ENCODE measurements at regions not wholly inside any gene's neighbourhood (a gene's known extent, or its start where the extent isn't known, plus 50 kb on each side); places are given as distances from the start of the nearest gene placed in this dataset.

DNA sequence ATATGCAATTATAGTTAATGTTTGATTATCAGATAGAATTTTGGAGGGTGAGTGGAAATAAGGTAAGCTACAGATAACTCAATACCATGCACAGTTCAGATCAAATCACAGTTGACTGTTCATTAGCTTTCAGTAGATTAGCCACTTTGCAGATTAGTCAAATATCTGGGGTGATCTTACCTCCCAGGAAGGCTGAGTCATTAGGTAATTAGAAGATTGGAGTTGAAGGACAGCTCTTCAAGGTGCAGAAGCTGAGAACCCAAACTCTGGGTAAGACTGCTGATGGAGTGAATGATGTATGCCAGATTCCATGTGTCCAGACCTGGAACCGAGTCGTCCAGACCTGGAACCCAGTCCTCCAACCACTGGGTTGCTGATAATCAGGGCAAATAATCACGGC, 262.8 kb upstream of the UBE2E3 start:
- Histone ChIP-seq H3K9me2 (ENCODE audit: insufficient read depth, low read length) (no peaks in the 10 kb centered on the region), H3K9me3 (ENCODE audit: low read length) (no peaks in the 10 kb centered on the region), H3K79me2 (replicated peaks; ENCODE audit: insufficient read depth, low read length) (no peaks in the 10 kb centered on the region), H4K20me1 (ENCODE audit: insufficient read depth) (no peaks in the 10 kb centered on the region), H3K36me3 (ENCODE audit: insufficient read depth, low read length) (no peaks in the 10 kb centered on the region), H3K9ac (ENCODE audit: low read length) (no peak overlapping the region), H3K4me3 (ENCODE audit: low read length) (no peak overlapping the region), H2AFZ (ENCODE audit: low read depth, low read length) (no peak overlapping the region), H3K27me3 (ENCODE audit: insufficient read depth, low read depth, low read length) (no peaks in the 10 kb centered on the region), H3K27ac (ENCODE audit: low read length) (no peak overlapping the region), H3F3A (ENCODE audit: insufficient read depth, low read length, poor library complexity, severe bottlenecking) (no peaks in the 10 kb centered on the region), H3K4me2 (ENCODE audit: low read length) (no peak overlapping the region)
- no peak for TF ChIP-seq MXI1 (conservative IDR thresholded peaks at IDR 0.05; ENCODE audit: poor library complexity, severe bottlenecking)
- no peak for TF ChIP-seq RAD21 (conservative IDR thresholded peaks at IDR 0.05)
- no peak for TF ChIP-seq EP300 (conservative IDR thresholded peaks at IDR 0.05; ENCODE audit: poor library complexity, severe bottlenecking)
- no peak for TF ChIP-seq CTCF (IDR thresholded peaks at IDR 0.05; ENCODE audit: poor library complexity, severe bottlenecking)
- no peak for TF ChIP-seq SMC3 (conservative IDR thresholded peaks at IDR 0.05; ENCODE audit: poor library complexity)
- no peak for TF ChIP-seq TAF1 (IDR thresholded peaks at IDR 0.05; ENCODE audit: low read depth)
- TF ChIP-seq POLR2AphosphoS5 (IDR thresholded peaks at IDR 0.05), result no peak
- no peak for TF ChIP-seq EZH2 (IDR thresholded peaks at IDR 0.05; ENCODE audit: borderline replicate concordance, insufficient read depth, low read length, poor library complexity, severe bottlenecking)
- TF ChIP-seq REST (IDR thresholded peaks at IDR 0.05; ENCODE audit: borderline replicate concordance), result no peak

- H3K9me2 ChIP-seq (ENCODE audit: insufficient read depth, low read length), result no peaks in the 10 kb centered on the region
- TF ChIP-seq EZH2 (IDR thresholded peaks at IDR 0.05; ENCODE audit: borderline replicate concordance, insufficient read depth, low read length, poor library complexity, severe bottlenecking), result no peak
- no peak for TF ChIP-seq REST (IDR thresholded peaks at IDR 0.05; ENCODE audit: borderline replicate concordance)
- no peak for TF ChIP-seq EP300 (conservative IDR thresholded peaks at IDR 0.05; ENCODE audit: poor library complexity, severe bottlenecking)
- no peak for TF ChIP-seq MXI1 (conservative IDR thresholded peaks at IDR 0.05; ENCODE audit: poor library complexity, severe bottlenecking)
- TF ChIP-seq CTCF (IDR thresholded peaks at IDR 0.05; ENCODE audit: poor library complexity, severe bottlenecking), result no peak
- TF ChIP-seq POLR2AphosphoS5 (IDR thresholded peaks at IDR 0.05), result no peak
- TF ChIP-seq RAD21 (conservative IDR thresholded peaks at IDR 0.05), result no peak
- TF ChIP-seq TAF1 (IDR thresholded peaks at IDR 0.05; ENCODE audit: low read depth), result no peak
- no peak for TF ChIP-seq SMC3 (conservative IDR thresholded peaks at IDR 0.05; ENCODE audit: poor library complexity)
Observed at GRCh38 chr2:180716186-180717180, 263.9 kb upstream of the UBE2E3 start.

More at GRCh38 chr2:180716186-180717180, 263.9 kb upstream of the UBE2E3 start:
- Histone ChIP-seq H3K27me3 (ENCODE audit: insufficient read depth, low read depth, low read length) (no peaks in the 10 kb centered on the region), H4K20me1 (ENCODE audit: insufficient read depth) (no peaks in the 10 kb centered on the region), H3K4me3 (ENCODE audit: low read length) (no peak overlapping the region), H3K27ac (ENCODE audit: low read length) (no peak overlapping the region), H3F3A (ENCODE audit: insufficient read depth, low read length, poor library complexity, severe bottlenecking) (no peaks in the 10 kb centered on the region), H3K9ac (ENCODE audit: low read length) (no peak overlapping the region), H3K4me2 (ENCODE audit: low read length) (no peak overlapping the region), H2AFZ (ENCODE audit: low read depth, low read length) (no peak overlapping the region), H3K79me2 (replicated peaks; ENCODE audit: insufficient read depth, low read length) (no peaks in the 10 kb centered on the region), H3K9me3 (ENCODE audit: low read length) (no peaks in the 10 kb centered on the region), H3K36me3 (ENCODE audit: insufficient read depth, low read length) (no peaks in the 10 kb centered on the region)

Data from neural cell (in vitro differentiated cells).